ENCODE measurements at regions not wholly inside any gene's neighbourhood (a gene's known extent, or its start where the extent isn't known, plus 50 kb on each side); places are given as distances from the start of the nearest gene placed in this dataset.

- H3K14ac ChIP-seq (replicated peaks; ENCODE audit: low read depth, low read length), result peak overlapping the region; percentile 97
- 0 out of 2 replicates have a peak, but pooled peaks cover 2% of the 10 kb centered on the region for H3K9me3 ChIP-seq (ENCODE audit: control insufficient read depth, insufficient read depth, low read length)
- peak overlapping the region; percentile 99 for H2BK120ac ChIP-seq (ENCODE audit: low read depth, low read length)
- H3K4me1 ChIP-seq (ENCODE audit: control insufficient read depth, insufficient read depth, low read length), result peaks cover 37% of the 10 kb centered on the region
- peak overlapping the region; percentile 100 for H2BK20ac ChIP-seq (ENCODE audit: low read depth, low read length)
- H4K20me1 ChIP-seq (ENCODE audit: insufficient read depth, low read length), result no peaks in the 10 kb centered on the region
- no peaks in the 10 kb centered on the region for H3K36me3 ChIP-seq (ENCODE audit: control insufficient read depth, insufficient read depth, low read length)
- dilution Hi-C loops (cut with HindIII; ENCODE audit: low sequenced_read_pairs, unreplicated experiment) (no loop called here), intact Hi-C loops (cut with micrococcal nuclease) (no loop called here), in situ Hi-C loops (cut with MboI; ENCODE audit: low sequenced_read_pairs) (no loop called here)
- H3K9ac ChIP-seq (ENCODE audit: low read depth, low read length), result peak overlapping the region; percentile 8
- peaks cover 6 to 13% of the 10 kb centered on the region in 2 experiments; a peak in 1 of 4 replicates for H3K79me1 ChIP-seq (ENCODE audit: low read depth in 1 of 2, low read length in 2 of 2)
- H2BK15ac ChIP-seq (ENCODE audit: low read depth, low read length), result peak overlapping the region; percentile 97
- peak overlapping the region; percentile 88 for H3K23ac ChIP-seq (ENCODE audit: low read depth, low read length)
- peak overlapping the region; percentile 60 for H3K56ac ChIP-seq (ENCODE audit: extremely low read depth, insufficient read depth, low read length)
- WGBS, 2 experiments (ENCODE audit: extremely low coverage in 2 of 2, insufficient read length in 1 of 2), result 53% methylated on average over 2 of the region's 5 CpGs; no CpG with 5 or more reads in 1 of the 2 experiments
- peak overlapping the region; percentile 76 for H4K5ac ChIP-seq (ENCODE audit: low read depth, low read length)
- H3K27me3 ChIP-seq (ENCODE audit: control insufficient read depth, insufficient read depth, low read length), result no peaks in the 10 kb centered on the region
- H3K9me1 ChIP-seq (ENCODE audit: insufficient read depth, low read length), result peaks cover 22% of the 10 kb centered on the region
- peak overlapping the region; percentile 89 to 96 for H4K8ac ChIP-seq (ENCODE audit: low read depth in 2 of 2, low read length in 2 of 2)
- CTCF ChIA-PET, result interaction anchor here (0.6 kb wide), 1 partner anchor 116 kb away, joined by 3 read pairs; no protein-coding TSS in a partner anchor
- no TSS peak for BruUV-seq (replicated peaks)
- H2AK5ac ChIP-seq (ENCODE audit: low read depth, low read length), result peak overlapping the region; percentile 98
- H4K91ac ChIP-seq (ENCODE audit: insufficient read depth, low read depth, low read length), result peak overlapping the region; percentile 93
- peak overlapping the region; percentile 80 for H2AFZ ChIP-seq (replicated peaks; ENCODE audit: low read length, poor library complexity)
- TF ChIP-seq USF2 (IDR thresholded peaks at IDR 0.05; ENCODE audit: low read depth, low read length), result no peak
- TF ChIP-seq SMC3 (IDR thresholded peaks at IDR 0.05; ENCODE audit: low read depth, low read length), result no peak
- no peak for TF ChIP-seq RCOR1 (IDR thresholded peaks at IDR 0.05; ENCODE audit: insufficient replicate concordance, low read length)
- no peak for TF ChIP-seq BHLHE40 (IDR thresholded peaks at IDR 0.05; ENCODE audit: low read depth, low read length)
- TF ChIP-seq, protein P1, sequence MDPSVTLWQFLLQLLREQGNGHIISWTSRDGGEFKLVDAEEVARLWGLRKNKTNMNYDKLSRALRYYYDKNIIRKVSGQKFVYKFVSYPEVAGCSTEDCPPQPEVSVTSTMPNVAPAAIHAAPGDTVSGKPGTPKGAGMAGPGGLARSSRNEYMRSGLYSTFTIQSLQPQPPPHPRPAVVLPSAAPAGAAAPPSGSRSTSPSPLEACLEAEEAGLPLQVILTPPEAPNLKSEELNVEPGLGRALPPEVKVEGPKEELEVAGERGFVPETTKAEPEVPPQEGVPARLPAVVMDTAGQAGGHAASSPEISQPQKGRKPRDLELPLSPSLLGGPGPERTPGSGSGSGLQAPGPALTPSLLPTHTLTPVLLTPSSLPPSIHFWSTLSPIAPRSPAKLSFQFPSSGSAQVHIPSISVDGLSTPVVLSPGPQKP (IDR thresholded peaks at IDR 0.05; ENCODE audit: borderline replicate concordance, low read depth, low read length), result no peak
- TF ChIP-seq POLR2A (IDR thresholded peaks at IDR 0.05; ENCODE audit: low read depth, low read length), result no peak
- TF ChIP-seq FOS (IDR thresholded peaks at IDR 0.05; ENCODE audit: low read depth, low read length), result no peak
- no peak for TF ChIP-seq RFX5 (IDR thresholded peaks at IDR 0.05; ENCODE audit: low read depth, low read length)
- TF ChIP-seq NFE2L2 (IDR thresholded peaks at IDR 0.05; ENCODE audit: low read depth, low read length), result no peak
- no peak for TF ChIP-seq MAFK (IDR thresholded peaks at IDR 0.05; ENCODE audit: low read depth, low read length)
- TF ChIP-seq CHD1 (IDR thresholded peaks at IDR 0.05; ENCODE audit: low read depth, low read length), result no peak
- TF ChIP-seq MXI1 (IDR thresholded peaks at IDR 0.05; ENCODE audit: borderline replicate concordance, low read depth, low read length), result no peak
- TF ChIP-seq RAD21 (IDR thresholded peaks at IDR 0.05; ENCODE audit: low read length), result no peak
- TF ChIP-seq CEBPB (IDR thresholded peaks at IDR 0.05; ENCODE audit: low read depth, low read length), result no peak
- TF ChIP-seq CTCF (conservative IDR thresholded peaks at IDR 0.05; ENCODE audit: low read depth, low read length), result no peak
- H3K4me3 ChIP-seq (ENCODE audit: insufficient read depth, low read depth, low read length), result no peak overlapping the region
- peak overlapping the region; percentile 97 for H3K4ac ChIP-seq (ENCODE audit: low read depth, low read length)
- H2AK9ac ChIP-seq (replicated peaks; ENCODE audit: low read depth, low read length, poor library complexity), result peak overlapping the region; percentile 84
- peak overlapping the region; percentile 91 for H3K27ac ChIP-seq (ENCODE audit: insufficient read depth, low read length)
- peak overlapping the region; percentile 99 for H2BK5ac ChIP-seq (ENCODE audit: low read depth, low read length, poor library complexity, severe bottlenecking)
- H3K18ac ChIP-seq (ENCODE audit: low read depth, low read length), result peak overlapping the region; percentile 90
- POLR2A ChIA-PET (ENCODE audit: unreplicated experiment), result interaction anchor here (1.3 kb wide), 1 partner anchor 18 kb away, joined by 3 read pairs; no protein-coding TSS in a partner anchor
- no peak overlapping the region for H3K4me2 ChIP-seq (ENCODE audit: low read depth, low read length)
- DNase-seq, result no peak
- no peak for ATAC-seq (ENCODE audit: low read depth)
Measured at GRCh38 chr5:173457482-173457881, 129.3 kb upstream of the STC2 start.
